ENCODE measurements at regions not wholly inside any gene's neighbourhood (a gene's known extent, or its start where the extent isn't known, plus 50 kb on each side); places are given as distances from the start of the nearest gene placed in this dataset.

GRCh38 chr13:40391788-40392187 is 274.7 kb downstream of the FOXO1 start:
- DNase-seq (ENCODE audit: low read depth) = no peak

GRCh38 chr13:40394304-40394985 is 272.0 kb downstream of the FOXO1 start:
- DNase-seq (ENCODE audit: low read depth) = no peak

- no peak for DNase-seq (ENCODE audit: low read depth)
Measured at GRCh38 chr13:40398065-40398464, 268.4 kb downstream of the FOXO1 start.

DNA sequence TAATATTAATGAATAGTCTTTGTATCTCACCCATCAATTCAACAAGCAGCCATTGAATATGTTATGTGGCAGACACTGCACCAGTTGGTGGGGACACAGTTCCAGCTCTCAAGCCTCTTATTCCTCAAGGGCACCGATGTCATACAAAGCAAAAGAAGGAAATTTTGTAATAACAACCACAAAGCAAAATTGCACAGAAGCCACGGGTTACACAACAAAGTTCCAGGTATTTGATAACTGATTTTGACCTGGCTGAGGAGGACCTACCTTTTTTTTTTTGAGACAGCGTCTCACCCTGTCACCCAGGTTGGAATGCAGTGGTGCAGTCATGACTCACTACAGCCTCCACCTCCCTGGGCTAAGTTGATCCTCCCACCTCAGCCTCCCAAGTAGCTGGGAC is 266.7 kb downstream of the FOXO1 start:
- no peak for DNase-seq (ENCODE audit: low read depth)

- DNase-seq (ENCODE audit: low read depth) = peak; percentile 97
Measured at GRCh38 chr13:40401911-40402776, 264.3 kb downstream of the FOXO1 start.

DNA sequence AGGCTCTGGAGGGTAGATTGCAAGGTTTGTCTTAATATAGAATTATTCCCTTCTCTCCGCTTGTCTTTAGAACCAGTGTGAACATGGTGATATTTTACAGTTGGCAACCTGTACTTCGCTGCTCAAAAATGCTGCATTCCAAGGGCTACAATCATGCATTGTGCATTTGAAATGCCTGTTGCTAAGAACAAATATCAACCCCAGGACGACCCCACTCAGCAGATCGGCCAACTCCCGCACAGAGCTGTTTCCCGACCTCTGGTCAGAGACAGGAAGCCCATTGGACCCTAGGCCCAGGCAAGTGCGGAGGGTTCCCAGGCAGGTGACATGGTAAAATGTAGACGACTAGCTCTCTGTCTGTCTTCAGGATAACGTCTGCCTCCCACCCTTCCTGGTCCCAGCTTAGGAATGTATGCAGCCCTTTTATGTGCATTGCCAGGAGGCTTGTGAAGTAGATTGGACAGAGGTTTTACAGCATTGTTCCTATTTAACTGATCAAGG is 263.5 kb downstream of the FOXO1 start:
- peak; percentile 54 for DNase-seq (ENCODE audit: low read depth)

DNA sequence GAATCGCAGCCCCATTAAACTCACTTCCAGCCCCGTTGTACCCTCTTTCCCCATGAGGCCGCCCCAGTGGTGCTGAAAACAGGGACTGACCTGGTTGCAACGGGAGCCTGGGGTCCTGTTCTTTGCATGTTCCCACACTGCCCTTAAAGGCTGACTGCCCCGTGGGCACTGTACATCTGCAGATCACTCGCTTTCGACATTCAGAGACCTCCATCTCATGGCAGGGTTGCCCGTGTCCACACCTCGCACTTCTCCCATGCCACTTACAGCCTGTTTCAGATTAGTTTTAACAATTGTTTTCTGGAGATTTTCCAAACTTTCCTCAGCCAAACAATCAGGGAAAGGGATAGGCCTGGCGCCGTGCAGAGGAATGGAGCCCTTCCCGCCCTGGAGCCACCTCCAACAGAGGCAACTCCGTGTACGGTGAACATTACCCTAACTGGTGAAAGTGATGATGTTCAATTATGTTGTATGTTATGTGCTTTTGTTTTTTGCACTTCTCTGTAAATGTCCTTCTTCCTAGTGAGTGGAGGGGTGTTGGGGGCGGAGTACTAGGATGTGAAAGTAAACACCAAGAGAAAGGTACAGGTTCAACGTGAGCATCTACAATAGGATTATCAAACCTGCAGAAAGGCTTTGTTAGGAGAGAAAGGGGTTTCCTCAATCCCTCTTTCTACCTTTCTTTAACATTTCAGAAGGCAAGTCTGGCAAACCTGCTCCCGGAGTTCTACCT is 262.8 kb downstream of the FOXO1 start:
- no peak for DNase-seq (ENCODE audit: low read depth)

- DNase-seq (ENCODE audit: low read depth) = no peak
Measured at GRCh38 chr13:40404407-40404806, 262.0 kb downstream of the FOXO1 start.

DNA sequence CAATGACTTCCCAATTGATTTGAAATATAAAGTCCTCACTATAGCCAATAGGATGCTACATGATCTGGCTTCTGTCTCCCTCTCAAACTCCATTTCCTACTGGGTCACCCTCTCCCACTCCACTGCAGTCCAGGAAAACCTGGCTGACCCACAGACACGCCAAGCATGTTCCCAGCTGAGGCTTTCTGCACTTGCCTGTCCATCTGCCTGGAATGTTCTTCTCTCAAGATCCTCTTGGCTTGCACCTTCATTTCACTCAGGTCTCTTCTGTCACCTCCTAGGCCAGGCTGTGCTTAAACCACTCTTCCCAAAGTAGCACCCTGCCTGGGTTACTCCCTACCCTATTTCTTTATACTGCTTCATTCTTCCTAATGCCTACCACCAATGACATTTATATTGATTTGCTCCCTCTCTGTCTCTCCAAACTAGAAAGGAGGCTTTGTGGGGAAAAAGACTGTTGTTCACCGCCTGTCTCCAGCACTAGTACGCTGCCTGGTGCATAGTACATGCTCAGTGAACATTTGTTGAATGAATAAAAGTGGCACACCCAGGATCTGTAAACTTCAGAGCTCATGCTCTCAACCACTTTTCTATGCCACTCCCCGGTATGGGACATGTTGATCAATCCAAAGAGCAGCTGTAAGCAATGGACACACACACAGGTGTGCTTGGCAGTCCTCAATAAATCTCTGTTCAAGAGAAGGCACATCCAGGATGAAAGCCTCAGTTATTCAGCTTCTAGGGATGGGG is 261.3 kb downstream of the FOXO1 start:
- DNase-seq (ENCODE audit: low read depth) = no peak

- DNase-seq (ENCODE audit: low read depth) = peak; percentile 17
Measured at GRCh38 chr13:40406405-40407120, 259.9 kb downstream of the FOXO1 start.

- DNase-seq (ENCODE audit: low read depth) = no peak
Measured at GRCh38 chr13:40407567-40407966, 258.9 kb downstream of the FOXO1 start.

DNA sequence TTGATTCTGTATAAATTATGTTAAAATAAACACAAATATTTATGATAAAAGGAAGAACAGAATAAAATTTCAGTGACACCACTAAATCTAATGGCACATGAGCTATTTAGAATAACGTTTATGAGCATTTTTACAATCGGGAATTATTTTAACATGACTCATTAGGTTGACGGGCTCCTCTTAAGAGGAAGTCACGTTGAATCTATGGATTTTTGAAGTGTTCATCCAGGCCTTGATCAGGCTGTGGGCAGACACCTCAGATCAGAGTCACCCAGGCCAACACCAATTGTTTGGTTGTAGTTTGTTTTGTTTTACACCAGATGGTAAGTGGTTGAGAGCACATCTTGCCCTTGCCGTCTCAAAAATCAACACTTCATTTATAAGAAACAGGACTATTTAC is 257.8 kb downstream of the FOXO1 start:
- no peak for DNase-seq (ENCODE audit: low read depth)

- no peak for DNase-seq (ENCODE audit: low read depth)
Measured at GRCh38 chr13:40409278-40409677, 257.2 kb downstream of the FOXO1 start.

- no peak for DNase-seq (ENCODE audit: low read depth)
Measured at GRCh38 chr13:40410315-40410714, 256.1 kb downstream of the FOXO1 start.

DNA sequence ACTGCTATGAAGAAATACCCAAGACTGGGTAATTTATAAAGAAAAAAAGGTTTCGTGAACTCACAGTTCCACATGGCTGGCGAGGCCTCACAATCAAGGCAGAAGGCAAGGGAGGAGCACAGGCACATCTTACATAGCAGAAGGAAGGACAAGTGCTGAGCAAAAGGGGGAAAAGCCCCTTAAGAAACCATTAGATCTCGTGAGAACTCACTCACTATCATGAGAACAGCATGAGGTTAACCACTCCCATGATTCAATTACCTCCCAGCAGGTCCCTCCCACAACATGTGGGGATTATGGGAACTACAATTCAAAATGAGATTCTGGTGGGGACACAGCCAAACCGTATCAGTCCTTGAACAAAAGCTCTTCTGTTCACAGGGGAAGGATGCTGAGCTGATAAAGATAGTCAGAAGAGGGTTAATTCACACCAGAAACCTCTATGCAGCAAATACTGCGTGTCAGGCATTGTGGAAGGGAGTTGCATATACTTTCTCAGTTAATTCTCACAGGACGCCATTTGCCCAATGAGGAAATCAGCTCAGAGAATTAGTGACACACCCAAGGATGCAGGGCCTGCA is 246.2 kb downstream of the FOXO1 start:
- no peak for DNase-seq (ENCODE audit: low read depth)

GRCh38 chr13:40422588-40423235 is 243.7 kb downstream of the FOXO1 start:
- no peak for DNase-seq (ENCODE audit: low read depth)

DNA sequence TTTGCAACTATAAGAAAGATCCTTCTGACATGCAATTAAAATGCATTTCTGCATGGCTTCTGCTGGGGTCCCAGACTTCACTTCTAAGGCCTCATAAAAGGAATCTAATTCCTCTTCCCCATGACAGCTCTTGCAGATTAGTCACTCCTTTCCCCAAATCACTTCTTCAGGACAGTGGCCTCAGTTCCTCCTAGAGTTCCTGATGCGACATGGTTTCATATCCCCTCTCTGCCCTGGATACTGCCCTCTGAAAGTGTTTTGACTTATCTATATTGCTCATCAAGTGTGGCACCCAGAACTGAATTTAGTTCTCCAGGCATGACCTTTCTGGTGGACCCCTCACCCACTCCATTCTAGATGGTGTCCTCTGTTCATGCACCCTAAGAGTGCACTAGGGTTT is 238.1 kb downstream of the FOXO1 start:
- no peak for DNase-seq (ENCODE audit: low read depth)

GRCh38 chr13:40429706-40430545 is 236.5 kb downstream of the FOXO1 start:
- no peak for DNase-seq (ENCODE audit: low read depth)

Data from fibroblast of the conjunctiva (primary cell).